GM12878 (cell line): ENCODE measurements at regions not wholly inside any gene's neighbourhood (a gene's known extent, or its start where the extent isn't known, plus 50 kb on each side); places are given as distances from the start of the nearest gene placed in this dataset.

ENCODE experiments used
- ATAC-seq: fragments of 200-7000 bp; cut with Tn5 transposase; 3 replicates; pipeline ENCODE4 v1.9.1; 2020; ENCODE audit warnings: mild to moderate bottlenecking, moderate library complexity
- BruUV-seq: library from RNA; stranded (reverse); fragments of 400-500 nt; replicated peaks from 2 replicates; lab custom pipeline; 2021; lab: Mats Ljungman, UMichigan
- CTCF ChIA-PET: fragments of 300-600 bp; sonication (Branson Sonifier 250); formaldehyde crosslinking; extraction: SDS; loops from one replicate; lab custom pipeline; 2021; ENCODE audit warnings: inconsistent platforms; lab: Yijun Ruan, JAX
- POLR2A ChIA-PET: fragments of 350-600 bp; formaldehyde crosslinking; extraction: SDS; loops from one replicate; lab custom pipeline; 2021; ENCODE audit warnings: inconsistent platforms; lab: Charles Lee
- RAD21 ChIA-PET: fragments of 300-600 bp; sonication (Branson Sonifier 250); formaldehyde crosslinking; loops from one replicate; lab custom pipeline; 2023; ENCODE audit warnings: antibody characterized with exemption; ENCODE audit not compliant: unreplicated experiment; lab: Charles Lee
- SMC1A ChIA-PET: fragments of 300-600 bp; sonication (Branson Sonifier 250); formaldehyde crosslinking; loops from one replicate; lab custom pipeline; 2023; ENCODE audit not compliant: unreplicated experiment, uncharacterized antibody; lab: Charles Lee
- DNase-seq: peaks from one replicate; pipeline ENCODE4 v3.0.0-alpha.2; 2011; ENCODE audit warnings: low read depth, low spot score
- FAIRE-seq: peaks from 3 replicates; lab custom pipeline; 2011; peaks lifted over from hg19 to GRCh38; lab: Jason Lieb, UNC
- H2AFZ ChIP-seq: 2 replicates; pipeline ENCODE4 v1.6.0; 2011; ENCODE audit warnings: low read depth, low read length, control low read depth; ENCODE audit not compliant: control insufficient read depth
- H3K27ac ChIP-seq: 2 replicates; pipeline ENCODE4 v1.5.1; 2011; ENCODE audit warnings: control low read depth; ENCODE audit not compliant: control insufficient read depth, insufficient read depth
- H3K27me3 ChIP-seq, 2 experiments: replicated peaks in 1 of 2; 2 replicates each; pipeline versions ENCODE4 v1.6.0 to v1.6.1; 2011; ENCODE audit warnings: low read length in 1 of 2; ENCODE audit not compliant: control insufficient read depth in 2 of 2, insufficient read depth in 2 of 2
- H3K36me3 ChIP-seq, 2 experiments: 2 replicates each; pipeline ENCODE4 v1.5.1; 2011; ENCODE audit warnings: low read length in 1 of 2; ENCODE audit not compliant: control insufficient read depth in 2 of 2, insufficient read depth in 2 of 2
- H3K4me1 ChIP-seq: 2 replicates; pipeline ENCODE4 v1.6.1; 2011; ENCODE audit warnings: mild to moderate bottlenecking, low read length, moderate library complexity, mixed read lengths; ENCODE audit not compliant: control insufficient read depth, insufficient read depth
- H3K4me2 ChIP-seq: 2 replicates; pipeline ENCODE4 v1.6.0; 2011; ENCODE audit warnings: control low read depth; ENCODE audit not compliant: control insufficient read depth, insufficient read depth
- H3K4me3 ChIP-seq: fragments of 200-600 bp; sonication (generic); 2 replicates; pipeline ENCODE4 v1.5.1; 2016
- H3K79me2 ChIP-seq: 2 replicates; pipeline ENCODE4 v1.6.0; 2011; ENCODE audit warnings: low read length; ENCODE audit not compliant: control insufficient read depth, insufficient read depth
- H3K9ac ChIP-seq: 2 replicates; pipeline ENCODE4 v1.8.0; 2011; ENCODE audit warnings: low read length, control low read depth, mixed read lengths; ENCODE audit not compliant: control insufficient read depth, insufficient read depth
- H3K9me3 ChIP-seq: replicated peaks from 3 replicates; pipeline ENCODE4 v1.5.1; 2011; ENCODE audit warnings: mild to moderate bottlenecking, low read length; ENCODE audit not compliant: control insufficient read depth, insufficient read depth
- H4K20me1 ChIP-seq: 2 replicates; pipeline ENCODE4 v1.6.0; 2011; ENCODE audit not compliant: control insufficient read depth, insufficient read depth
- BCLAF1 ChIP-seq: fragments of 450-650 bp; IDR thresholded peaks from 2 replicates; pipeline ENCODE4 v1.6.1; 2017; ENCODE audit warnings: antibody characterized with exemption, mild to moderate bottlenecking, moderate library complexity
- CBFB ChIP-seq: IDR thresholded peaks from 2 replicates; pipeline ENCODE4 v1.6.1; 2016; ENCODE audit warnings: antibody characterized with exemption, low read depth
- E2F4 ChIP-seq: IDR thresholded peaks from 2 replicates; pipeline ENCODE4 v1.6.1; 2012; ENCODE audit warnings: low read depth, low read length, improper control_type of control experiment
- IKZF1 ChIP-seq: fragments of 450-650 bp; conservative IDR thresholded peaks from 2 replicates; pipeline ENCODE4 v1.6.1; 2017; ENCODE audit warnings: antibody characterized with exemption, mild to moderate bottlenecking
- NFIC ChIP-seq: IDR thresholded peaks from 2 replicates; pipeline ENCODE4 v1.6.1; 2012; ENCODE audit warnings: low read depth, mild to moderate bottlenecking, inconsistent platforms, low read length, moderate library complexity
- PAX8 ChIP-seq: fragments of 450-650 bp; IDR thresholded peaks from 2 replicates; pipeline ENCODE4 v1.6.1; 2017; ENCODE audit warnings: mild to moderate bottlenecking, moderate library complexity
- REST ChIP-seq: IDR thresholded peaks from 2 replicates; pipeline ENCODE4 v1.6.1; 2012; ENCODE audit warnings: mild to moderate bottlenecking, low read depth, low read length
- SPI1 ChIP-seq: IDR thresholded peaks from 2 replicates; pipeline ENCODE4 v1.6.1; 2011; ENCODE audit warnings: low read depth, mild to moderate bottlenecking, low read length, moderate library complexity, borderline replicate concordance; ENCODE audit not compliant: insufficient read depth
- STAT3 ChIP-seq: IDR thresholded peaks from 2 replicates; pipeline ENCODE4 v1.6.1; 2011; ENCODE audit warnings: low read depth, low read length, improper control_type of control experiment
- TCF7 ChIP-seq: IDR thresholded peaks from 2 replicates; pipeline ENCODE4 v1.6.1; 2014; ENCODE audit warnings: antibody characterized with exemption, borderline replicate concordance
- ZBTB11 ChIP-seq: fragments of 450-650 bp; formaldehyde crosslinking; IDR thresholded peaks from 2 replicates; pipeline ENCODE4 v1.5.0; 2022; ENCODE audit warnings: mild to moderate bottlenecking, missing genetic modification characterization
- ZNF207 ChIP-seq: fragments of 450-650 bp; IDR thresholded peaks from 2 replicates; pipeline ENCODE4 v1.6.1; 2014; ENCODE audit warnings: antibody characterized with exemption, mild to moderate bottlenecking, borderline replicate concordance
- WGBS: methylation state at CpG from one replicate; pipeline ENCODE4 v1.1.6; 2016; ENCODE audit warnings: low lambda C conversion rate; ENCODE audit not compliant: insufficient replicate concordance, insufficient coverage; ENCODE audit errors: missing lambda C conversion rate; 5-methylcytosine and 5-hydroxymethylcytosine counted together
- in situ Hi-C: fragments of 300-500 bp; cut with MboI; formaldehyde crosslinking; loops from 9 replicates; pipeline ENCODE4 v1.14.3; 2018; ENCODE audit warnings: mixed read lengths
- intact Hi-C: fragments of 100-400 bp; cut with micrococcal nuclease; formaldehyde crosslinking; loops from one replicate; pipeline ENCODE4 v1.14.2; 2022; ENCODE audit not compliant: unreplicated experiment

GRCh38 chr3:19070325-19070724, 78.0 kb upstream of the KCNH8 start:
- H3K27ac ChIP-seq, result no peak overlapping the region
- POLR2A ChIA-PET, result no interaction called here
- H2AFZ ChIP-seq, result no peak overlapping the region
- no peaks in the 10 kb centered on the region for H4K20me1 ChIP-seq
- ATAC-seq (no peak), FAIRE-seq (no peak), DNase-seq (no peak)
- TF ChIP-seq ZBTB11, result no peak
- TF ChIP-seq TCF7, result no peak
- TF ChIP-seq STAT3, result no peak
- TF ChIP-seq BCLAF1, result no peak
- TF ChIP-seq SPI1, result no peak
- TF ChIP-seq IKZF1, result no peak
- no peak for TF ChIP-seq PAX8
- no peak for TF ChIP-seq REST
- TF ChIP-seq CBFB, result no peak
- no peak for TF ChIP-seq NFIC
- TF ChIP-seq ZNF207, result no peak
- no peak for TF ChIP-seq E2F4
- CTCF ChIA-PET, result no interaction called here
- SMC1A ChIA-PET, result no interaction called here
- intact Hi-C loops, result no loop called here
- in situ Hi-C loops, result no loop called here
- H3K9ac ChIP-seq, result no peak overlapping the region
- no peaks in the 10 kb centered on the region for H3K4me1 ChIP-seq
- no TSS peak for BruUV-seq
- no peak overlapping the region for H3K4me2 ChIP-seq
- WGBS, result 36% methylated on average over 1 of the region's 1 CpG
- RAD21 ChIA-PET, result no interaction called here
- no peak overlapping the region for H3K4me3 ChIP-seq
- no peaks in the 10 kb centered on the region for H3K9me3 ChIP-seq
- H3K36me3 ChIP-seq, result no peaks in the 10 kb centered on the region
- H3K27me3 ChIP-seq, result no peaks in the 10 kb centered on the region
- no peaks in the 10 kb centered on the region for H3K79me2 ChIP-seq
